ENCODE measurements at regions not wholly inside any gene's neighbourhood (a gene's known extent, or its start where the extent isn't known, plus 50 kb on each side); places are given as distances from the start of the nearest gene placed in this dataset.
A peak's percentile ranks its signal among the peaks of the same experiment; 100 is the strongest.

DNA sequence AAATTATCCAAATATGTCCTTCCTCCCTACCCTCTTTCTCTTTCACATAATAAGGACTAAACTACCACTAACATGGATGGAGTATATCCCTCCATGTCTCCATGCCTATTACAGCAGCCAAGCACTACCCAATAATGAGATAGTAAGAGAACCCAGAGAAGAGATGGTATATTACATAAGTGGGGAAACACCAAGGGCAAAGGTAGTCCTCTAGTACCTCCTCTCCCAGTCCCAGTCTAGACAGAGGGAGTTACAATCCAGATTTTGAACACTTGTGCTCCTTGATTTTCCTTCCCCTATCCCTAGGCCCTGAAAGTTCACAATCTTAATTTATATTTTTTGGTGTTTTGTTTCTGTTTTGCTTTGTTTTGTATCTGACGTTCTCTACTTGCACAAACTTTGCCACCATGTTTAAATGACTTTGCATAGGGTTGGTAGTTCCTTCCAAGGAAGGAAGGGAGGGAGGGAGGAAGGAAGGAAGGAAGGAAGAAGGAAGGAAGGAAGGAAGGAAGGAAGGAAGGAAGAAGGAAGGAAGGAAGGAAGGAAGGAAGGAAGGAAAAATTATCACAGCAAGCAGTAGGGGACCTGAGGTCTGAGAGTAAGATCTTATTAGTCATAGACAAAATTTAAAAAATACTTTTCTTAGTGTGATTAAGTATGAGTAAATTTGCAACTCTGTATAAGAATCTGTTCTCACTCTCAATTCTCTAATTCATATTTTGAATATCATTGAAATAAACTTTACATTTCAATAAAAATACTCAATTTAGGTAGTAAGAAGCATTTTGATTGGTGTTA lies 521.9 kb downstream of the PTPRC start:
- no peak for FAIRE-seq
- WGBS, 3 donors: 74 to 79% (median 77%) methylated on average over 1 of the region's 1 CpG
- no peaks in the 10 kb centered on the region for H3K9me3 ChIP-seq (ENCODE audit: control insufficient read depth in 2 of 2, insufficient read depth in 1 of 2, low read depth in 1 of 2, low read length in 1 of 2)

DNA sequence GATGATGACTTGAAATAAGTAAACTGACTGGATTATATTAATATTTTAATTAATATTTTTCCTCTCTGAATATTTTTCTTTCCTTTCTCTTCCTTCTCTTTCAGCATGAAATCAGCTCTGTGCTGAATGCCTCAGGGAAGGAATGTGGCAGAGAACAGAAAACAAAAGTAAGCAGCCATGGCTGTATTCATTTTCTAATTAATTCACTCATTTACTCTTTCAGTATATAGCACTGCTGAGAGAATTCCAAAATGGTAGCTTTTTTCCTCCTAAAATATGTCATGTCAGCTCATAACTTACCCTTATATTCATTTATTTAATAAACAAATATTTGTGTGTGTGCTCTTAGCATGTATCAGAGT lies 522.5 kb downstream of the PTPRC start:
- no peak for DNase-seq
- FAIRE-seq: no peak
- Histone ChIP-seq H3K9me3 (ENCODE audit: control insufficient read depth in 2 of 2, insufficient read depth in 1 of 2, low read depth in 1 of 2, low read length in 1 of 2) (no peaks in the 10 kb centered on the region), H3K27me3 (ENCODE audit: control insufficient read depth in 3 of 3, insufficient read depth in 3 of 3, low read length in 3 of 3) (no peaks in the 10 kb centered on the region), H3K36me3 (ENCODE audit: control insufficient read depth in 3 of 3, insufficient read depth in 2 of 3, low read depth in 1 of 3, low read length in 3 of 3) (no peaks in the 10 kb centered on the region), H3K27ac (ENCODE audit: low read depth in 1 of 3, low read length in 2 of 3) (no peak overlapping the region), H3K4me1 (ENCODE audit: control insufficient read depth in 3 of 3, insufficient read depth in 2 of 3, low read depth in 1 of 3, low read length in 2 of 3) (no peaks in the 10 kb centered on the region), H3K4me3 (ENCODE audit: low read depth in 1 of 3, low read length in 3 of 3) (no peak overlapping the region)

More for the DNA sequence above, 521.9 kb downstream of the PTPRC start:
- Histone ChIP-seq H3K4me1 (ENCODE audit: control insufficient read depth in 3 of 3, insufficient read depth in 2 of 3, low read depth in 1 of 3, low read length in 2 of 3) (no peaks in the 10 kb centered on the region), H3K27ac (ENCODE audit: low read depth in 1 of 3, low read length in 2 of 3) (no peak overlapping the region), H3K4me3 (ENCODE audit: low read depth in 1 of 3, low read length in 3 of 3) (no peak overlapping the region), H3K36me3 (ENCODE audit: control insufficient read depth in 3 of 3, insufficient read depth in 2 of 3, low read depth in 1 of 3, low read length in 3 of 3) (no peaks in the 10 kb centered on the region), H3K27me3 (ENCODE audit: control insufficient read depth in 3 of 3, insufficient read depth in 3 of 3, low read length in 3 of 3) (no peaks in the 10 kb centered on the region)
- DNase-seq: no peak

DNA sequence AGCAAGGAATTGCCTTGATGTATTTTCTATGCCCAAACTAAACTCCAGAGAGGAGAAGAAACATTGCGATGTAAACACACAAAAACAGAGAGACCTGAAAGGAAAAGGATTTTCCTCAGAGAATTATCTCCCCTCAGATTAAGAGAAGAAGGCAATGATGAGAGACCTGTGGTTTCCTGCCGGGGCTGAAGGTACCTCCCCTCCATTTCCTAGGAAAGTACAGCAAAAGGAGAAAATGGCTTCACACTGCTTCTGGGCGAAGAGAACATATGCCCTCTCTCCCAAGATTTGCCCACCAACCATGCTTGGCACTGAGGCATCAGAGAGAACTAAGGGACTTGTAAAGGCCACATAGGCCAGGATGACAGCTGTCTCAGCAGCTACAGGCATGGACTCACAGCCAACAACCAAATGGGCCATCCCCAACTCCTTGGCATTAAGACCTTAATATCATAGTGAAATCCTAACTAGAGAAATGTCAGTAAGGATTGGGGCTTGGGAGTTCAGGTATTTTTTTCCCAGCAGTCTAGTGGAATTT lies 523.0 kb downstream of the PTPRC start:
- no peak for DNase-seq
- WGBS, 3 donors: 70 to 84% (median 78%) methylated on average over 3 of the region's 3 CpGs
- FAIRE-seq: no peak
- H3K9me3 ChIP-seq (ENCODE audit: control insufficient read depth in 2 of 2, insufficient read depth in 1 of 2, low read depth in 1 of 2, low read length in 1 of 2): no peaks in the 10 kb centered on the region
- H3K27ac ChIP-seq (ENCODE audit: low read depth in 1 of 3, low read length in 2 of 3): no peak overlapping the region
- no peaks in the 10 kb centered on the region for H3K27me3 ChIP-seq (ENCODE audit: control insufficient read depth in 3 of 3, insufficient read depth in 3 of 3, low read length in 3 of 3)
- H3K4me1 ChIP-seq (ENCODE audit: control insufficient read depth in 3 of 3, insufficient read depth in 2 of 3, low read depth in 1 of 3, low read length in 2 of 3): no peaks in the 10 kb centered on the region
- H3K36me3 ChIP-seq (ENCODE audit: control insufficient read depth in 3 of 3, insufficient read depth in 2 of 3, low read depth in 1 of 3, low read length in 3 of 3): no peaks in the 10 kb centered on the region
- no peak overlapping the region for H3K4me3 ChIP-seq (ENCODE audit: low read depth in 1 of 3, low read length in 3 of 3)

DNA sequence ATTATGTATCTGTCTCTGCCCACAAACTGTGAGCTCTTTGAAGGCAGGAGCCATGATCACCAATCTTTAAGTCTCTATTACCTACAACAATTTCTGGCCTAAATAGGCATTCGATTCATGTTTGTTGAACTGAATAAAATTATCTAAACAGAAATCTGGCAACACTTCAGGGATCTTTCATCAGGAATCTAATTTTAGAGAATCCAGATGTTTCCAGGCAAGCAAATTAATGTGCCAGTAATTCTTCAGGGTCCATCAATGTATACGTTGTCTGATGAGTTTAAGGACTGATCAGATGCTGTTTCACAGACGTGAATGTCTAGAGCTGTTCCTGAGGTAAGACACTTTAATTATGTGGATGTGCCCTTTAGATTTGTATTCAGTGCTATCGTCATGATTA lies 524.4 kb downstream of the PTPRC start:
- 53 to 77% (median 68%) methylated on average over 4 of the region's 4 CpGs for WGBS, 3 donors
- DNase-seq: no peak
- H3K9me3 ChIP-seq (ENCODE audit: control insufficient read depth in 2 of 2, insufficient read depth in 1 of 2, low read depth in 1 of 2, low read length in 1 of 2): no peaks in the 10 kb centered on the region

DNA sequence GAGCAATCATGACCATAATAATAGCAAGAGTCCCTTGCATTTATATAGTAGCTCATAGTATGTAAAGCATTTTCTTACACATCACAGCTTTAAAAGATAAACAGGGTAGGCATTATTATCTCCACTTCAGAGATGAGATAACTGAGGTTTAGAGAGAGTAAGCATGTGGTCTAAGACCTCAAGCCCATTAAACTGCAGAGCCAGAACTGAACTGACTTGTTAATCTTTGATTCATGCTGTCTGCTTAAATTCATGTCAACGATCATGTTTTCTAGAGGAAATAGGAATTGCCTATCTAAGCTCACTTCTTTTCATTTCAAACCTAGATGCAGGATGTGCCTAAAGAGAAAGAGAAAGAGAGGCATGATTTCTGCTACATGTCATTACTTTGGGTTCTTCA lies 524.8 kb downstream of the PTPRC start:
- 35 to 59% (median 58%) methylated on average over 1 of the region's 1 CpG for whole genome bisulfite sequencing, 3 donors
- DNase-seq (no peak), FAIRE-seq (no peak)
- no peaks in the 10 kb centered on the region for H3K9me3 ChIP-seq (ENCODE audit: control insufficient read depth in 2 of 2, insufficient read depth in 1 of 2, low read depth in 1 of 2, low read length in 1 of 2)
- H3K36me3 ChIP-seq (ENCODE audit: control insufficient read depth in 3 of 3, insufficient read depth in 2 of 3, low read depth in 1 of 3, low read length in 3 of 3): no peaks in the 10 kb centered on the region
- no peaks in the 10 kb centered on the region for H3K27me3 ChIP-seq (ENCODE audit: control insufficient read depth in 3 of 3, insufficient read depth in 3 of 3, low read length in 3 of 3)
- no peak overlapping the region for H3K27ac ChIP-seq (ENCODE audit: low read depth in 1 of 3, low read length in 2 of 3)
- no peaks in the 10 kb centered on the region for H3K4me1 ChIP-seq (ENCODE audit: control insufficient read depth in 3 of 3, insufficient read depth in 2 of 3, low read depth in 1 of 3, low read length in 2 of 3)
- H3K4me3 ChIP-seq (ENCODE audit: low read depth in 1 of 3, low read length in 3 of 3): no peak overlapping the region

More for the DNA sequence above, 524.4 kb downstream of the PTPRC start:
- no peaks in the 10 kb centered on the region for H3K27me3 ChIP-seq (ENCODE audit: control insufficient read depth in 3 of 3, insufficient read depth in 3 of 3, low read length in 3 of 3)
- H3K4me3 ChIP-seq (ENCODE audit: low read depth in 1 of 3, low read length in 3 of 3): no peak overlapping the region
- no peaks in the 10 kb centered on the region for H3K36me3 ChIP-seq (ENCODE audit: control insufficient read depth in 3 of 3, insufficient read depth in 2 of 3, low read depth in 1 of 3, low read length in 3 of 3)
- FAIRE-seq: no peak
- no peaks in the 10 kb centered on the region for H3K4me1 ChIP-seq (ENCODE audit: control insufficient read depth in 3 of 3, insufficient read depth in 2 of 3, low read depth in 1 of 3, low read length in 2 of 3)
- H3K27ac ChIP-seq (ENCODE audit: low read depth in 1 of 3, low read length in 2 of 3): no peak overlapping the region

DNA sequence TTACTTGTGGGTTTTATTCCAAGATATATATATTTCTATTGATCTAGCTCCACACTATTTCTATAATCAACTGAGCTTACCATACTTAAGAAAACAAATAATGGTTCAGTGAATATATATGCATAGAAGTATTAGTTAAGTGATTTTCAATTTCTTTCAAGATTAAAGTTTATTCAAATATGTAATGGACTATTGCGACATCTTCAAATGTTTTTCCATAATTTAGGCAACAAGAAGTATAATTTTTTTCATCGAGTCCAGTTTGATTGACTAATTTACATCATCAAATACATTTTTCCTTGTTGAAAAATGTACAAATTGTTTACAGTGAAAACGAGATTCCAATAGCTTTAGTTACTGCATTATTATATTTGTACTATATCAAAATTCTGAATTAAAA lies 528.6 kb downstream of the PTPRC start:
- no peak overlapping the region for H3K4me3 ChIP-seq (ENCODE audit: low read depth in 1 of 3, low read length in 3 of 3)
- no peaks in the 10 kb centered on the region for H3K36me3 ChIP-seq (ENCODE audit: control insufficient read depth in 3 of 3, insufficient read depth in 2 of 3, low read depth in 1 of 3, low read length in 3 of 3)
- H3K4me1 ChIP-seq (ENCODE audit: control insufficient read depth in 3 of 3, insufficient read depth in 2 of 3, low read depth in 1 of 3, low read length in 2 of 3): no peaks in the 10 kb centered on the region
- no peak for DNase-seq
- no peaks in the 10 kb centered on the region for H3K27me3 ChIP-seq (ENCODE audit: control insufficient read depth in 3 of 3, insufficient read depth in 3 of 3, low read length in 3 of 3)
- no peak overlapping the region for H3K27ac ChIP-seq (ENCODE audit: low read depth in 1 of 3, low read length in 2 of 3)
- WGBS, 3 donors: 76 to 86% (median 79%) methylated on average over 3 of the region's 3 CpGs
- H3K9me3 ChIP-seq (ENCODE audit: control insufficient read depth in 2 of 2, insufficient read depth in 1 of 2, low read depth in 1 of 2, low read length in 1 of 2): no peaks in the 10 kb centered on the region
- FAIRE-seq: no peak

DNA sequence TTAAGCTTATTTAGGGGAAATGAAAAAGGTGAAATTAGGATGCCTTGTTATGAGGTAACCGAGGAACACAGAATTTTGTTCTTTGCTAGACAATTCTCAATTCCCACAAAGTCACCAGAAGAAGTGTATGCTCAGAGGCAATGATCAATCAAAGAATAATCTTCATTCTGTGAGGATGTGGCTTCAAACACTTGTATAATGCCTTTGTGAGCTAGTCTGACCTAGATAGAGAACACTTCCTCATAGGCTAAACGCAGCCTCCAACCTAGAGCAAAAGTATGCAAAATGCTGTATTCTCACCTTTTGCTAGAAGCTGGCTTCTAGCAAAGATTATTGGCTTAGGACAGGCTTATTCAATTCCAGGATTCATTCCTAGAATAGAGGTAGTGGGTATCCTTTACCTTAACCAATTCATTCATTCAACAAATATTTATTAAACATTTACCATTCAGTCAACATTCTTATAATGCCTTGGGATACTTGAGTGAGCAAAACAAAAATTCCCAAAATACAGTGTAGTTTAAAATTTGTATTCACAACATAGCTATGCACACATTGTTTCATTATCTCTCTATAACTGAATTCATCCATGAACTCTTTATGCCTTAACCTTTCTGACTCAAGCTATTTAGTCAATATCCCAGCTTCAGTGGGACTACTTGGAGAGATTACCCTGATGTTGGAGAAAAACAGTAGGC lies 530.2 kb downstream of the PTPRC start:
- no peaks in the 10 kb centered on the region for H3K9me3 ChIP-seq (ENCODE audit: control insufficient read depth in 2 of 2, insufficient read depth in 1 of 2, low read depth in 1 of 2, low read length in 1 of 2)
- DNase-seq (peak in 1 of 2 donors; percentile 10), FAIRE-seq (no peak)
- no peaks in the 10 kb centered on the region for H3K27me3 ChIP-seq (ENCODE audit: control insufficient read depth in 3 of 3, insufficient read depth in 3 of 3, low read length in 3 of 3)
- H3K36me3 ChIP-seq (ENCODE audit: control insufficient read depth in 3 of 3, insufficient read depth in 2 of 3, low read depth in 1 of 3, low read length in 3 of 3): no peaks in the 10 kb centered on the region
- 59 to 76% (median 67%) methylated on average over 2 of the region's 2 CpGs for WGBS, 3 donors
- H3K27ac ChIP-seq (ENCODE audit: low read depth in 1 of 3, low read length in 2 of 3): no peak overlapping the region
- no peak overlapping the region for H3K4me3 ChIP-seq (ENCODE audit: low read depth in 1 of 3, low read length in 3 of 3)
- H3K4me1 ChIP-seq (ENCODE audit: control insufficient read depth in 3 of 3, insufficient read depth in 2 of 3, low read depth in 1 of 3, low read length in 2 of 3): no peaks in the 10 kb centered on the region

DNA sequence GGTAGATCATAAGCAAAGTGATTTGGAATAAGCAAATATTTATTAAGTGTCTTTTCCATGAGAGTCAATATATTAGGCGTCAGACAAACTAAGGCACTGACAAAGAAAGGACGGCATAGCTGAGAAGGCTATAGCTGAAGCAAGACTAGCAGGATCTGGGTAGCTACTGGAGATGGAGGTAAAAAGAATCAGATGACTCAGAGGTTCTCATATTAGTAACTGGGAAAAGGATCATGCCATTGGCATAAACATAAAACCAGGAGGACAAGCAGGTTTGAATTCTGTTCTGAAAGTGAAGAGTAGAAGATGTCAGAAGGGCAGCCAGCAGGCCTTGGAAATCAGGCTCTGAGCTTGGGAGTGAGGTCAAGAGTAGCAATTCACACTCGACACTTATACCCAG lies 531.9 kb downstream of the PTPRC start:
- FAIRE-seq (no peak), DNase-seq (no peak)
- no peak overlapping the region for H3K4me3 ChIP-seq (ENCODE audit: low read depth in 1 of 3, low read length in 3 of 3)
- no peaks in the 10 kb centered on the region for H3K4me1 ChIP-seq (ENCODE audit: control insufficient read depth in 3 of 3, insufficient read depth in 2 of 3, low read depth in 1 of 3, low read length in 2 of 3)
- no peaks in the 10 kb centered on the region for H3K27me3 ChIP-seq (ENCODE audit: control insufficient read depth in 3 of 3, insufficient read depth in 3 of 3, low read length in 3 of 3)
- H3K36me3 ChIP-seq (ENCODE audit: control insufficient read depth in 3 of 3, insufficient read depth in 2 of 3, low read depth in 1 of 3, low read length in 3 of 3): no peaks in the 10 kb centered on the region
- no peak overlapping the region for H3K27ac ChIP-seq (ENCODE audit: low read depth in 1 of 3, low read length in 2 of 3)
- H3K9me3 ChIP-seq (ENCODE audit: control insufficient read depth in 2 of 2, insufficient read depth in 1 of 2, low read depth in 1 of 2, low read length in 1 of 2): no peaks in the 10 kb centered on the region
- WGBS, 3 donors: 80 to 90% (median 86%) methylated on average over 3 of the region's 3 CpGs
